B cell (primary cell): ENCODE measurements at regions not wholly inside any gene's neighbourhood (a gene's known extent, or its start where the extent isn't known, plus 50 kb on each side); places are given as distances from the start of the nearest gene placed in this dataset.

Experiments used
- ATAC-seq: fragments of 200-7000 bp; cut with Tn5 transposase; one replicate; pipeline ENCODE4 v1.10.0; 2021; ENCODE audit warnings: low read depth, mild to moderate bottlenecking, moderate number of reproducible peaks, moderate library complexity
- CTCF ChIA-PET: fragments of 350-600 bp; sonication (Branson Sonifier 250); formaldehyde crosslinking; loops from one replicate; lab custom pipeline; 2021; ENCODE audit warnings: antibody characterized with exemption, inconsistent platforms; lab: Charles Lee
- POLR2A ChIA-PET: fragments of 350-600 bp; sonication (Branson Sonifier 250); formaldehyde crosslinking; loops from one replicate; lab custom pipeline; 2021; ENCODE audit warnings: antibody characterized with exemption; lab: Charles Lee
- DNase-seq: peaks from one replicate; pipeline ENCODE4 v3.0.0; 2013
- H2AFZ ChIP-seq: 2 replicates; pipeline ENCODE4 v1.6.1; 2012; ENCODE audit warnings: mild to moderate bottlenecking, low read depth, low read length; ENCODE audit not compliant: insufficient read depth, poor library complexity, severe bottlenecking
- H3K27ac ChIP-seq, 2 donors: 1 replicate in 1 of 2; 2 replicates in 1 of 2; pipeline ENCODE4 v1.5.1; 2012 to 2013; ENCODE audit warnings: low read length in 2 of 2, mild to moderate bottlenecking in 2 of 2, moderate library complexity in 1 of 2
- H3K27me3 ChIP-seq, 4 experiments: fragments of 200-600 bp in 1 of 4; sonication (generic) in 1 of 4; replicated peaks in 1 of 4; 1 replicate in 2 of 4; 2 replicates in 2 of 4; pipeline versions ENCODE4 v1.6.1 to v1.7.0; 2013 to 2016; ENCODE audit warnings: low read length in 3 of 4, mild to moderate bottlenecking in 2 of 4, mixed read lengths in 1 of 4, moderate library complexity in 1 of 4; ENCODE audit not compliant: insufficient read depth in 4 of 4, control insufficient read depth in 3 of 4; ENCODE audit errors: control extremely low read depth in 1 of 4
- H3K36me3 ChIP-seq, 2 experiments: replicated peaks in 1 of 2; 1 replicate in 1 of 2; 2 replicates in 1 of 2; pipeline versions ENCODE4 v1.6.1 to v1.7.1; 2013; ENCODE audit warnings: low read length in 1 of 2; ENCODE audit not compliant: insufficient read depth in 2 of 2, control insufficient read depth in 1 of 2; ENCODE audit errors: control extremely low read depth in 1 of 2, extremely low read depth in 1 of 2
- H3K4me1 ChIP-seq, 2 donors: fragments of 200-600 bp in 1 of 2; sonication (generic) in 1 of 2; 1 replicate in 1 of 2; 2 replicates in 1 of 2; pipeline versions ENCODE4 v1.5.1 to v1.6.1; 2013 to 2017; ENCODE audit warnings: low read length in 2 of 2; ENCODE audit not compliant: control insufficient read depth in 2 of 2, insufficient read depth in 2 of 2
- H3K4me2 ChIP-seq: replicated peaks from 2 replicates; pipeline ENCODE3; 2012; ENCODE audit warnings: mild to moderate bottlenecking, low read depth, low read length; ENCODE audit not compliant: poor library complexity, severe bottlenecking
- H3K4me3 ChIP-seq, 5 experiments: fragments of 200-600 bp in 1 of 5; sonication (generic) in 1 of 5; 1 replicate in 3 of 5; 2 replicates in 2 of 5; pipeline versions ENCODE4 v1.5.1 to v1.7.0; 2011 to 2016; ENCODE audit warnings: low read length in 4 of 5, mild to moderate bottlenecking in 4 of 5, low read depth in 2 of 5, control low read depth in 1 of 5, moderate library complexity in 1 of 5; ENCODE audit not compliant: insufficient read depth in 1 of 5; ENCODE audit errors: control extremely low read depth in 1 of 5, extremely low read depth in 1 of 5
- H3K79me2 ChIP-seq: fragments of 200-600 bp; sonication (generic); one replicate; pipeline ENCODE4 v1.6.0; 2016; ENCODE audit warnings: low read length; ENCODE audit not compliant: control insufficient read depth, insufficient read depth
- H3K9ac ChIP-seq: fragments of 200-600 bp; sonication (generic); 2 replicates; pipeline ENCODE4 v1.6.1; 2017; ENCODE audit warnings: mild to moderate bottlenecking, low read length, moderate library complexity
- H3K9me3 ChIP-seq, 3 donors: one replicate each; pipeline versions ENCODE4 v1.6.1 to v1.7.1; 2013; ENCODE audit warnings: low read length in 2 of 3; ENCODE audit not compliant: control insufficient read depth in 2 of 3, insufficient read depth in 1 of 3; ENCODE audit errors: control extremely low read depth in 1 of 3
- H4K20me1 ChIP-seq: 2 replicates; pipeline ENCODE4 v1.6.0; 2012; ENCODE audit warnings: mild to moderate bottlenecking, low read length; ENCODE audit not compliant: insufficient read depth, control insufficient read depth, poor library complexity, severe bottlenecking
- H3K27ac Mint-ChIP-seq: one replicate; pipeline ENCODE4 v1.8.0; 2021; ENCODE audit warnings: mixed read lengths
- H3K27me3 Mint-ChIP-seq: one replicate; pipeline ENCODE4 v1.8.0; 2021; ENCODE audit warnings: mixed read lengths
- H3K4me1 Mint-ChIP-seq: one replicate; pipeline ENCODE4 v1.8.0; 2021; ENCODE audit warnings: mixed read lengths
- H3K4me3 Mint-ChIP-seq: one replicate; pipeline ENCODE4 v1.8.0; 2021; ENCODE audit warnings: mixed read lengths
- H3K9me3 Mint-ChIP-seq: one replicate; pipeline ENCODE4 v1.8.0; 2022; ENCODE audit warnings: mixed read lengths; ENCODE audit not compliant: insufficient read depth
- CTCF ChIP-seq: fragments of 200-600 bp; IDR thresholded peaks from one replicate; pipeline ENCODE4 v1.8.0; 2022; ENCODE audit warnings: antibody characterized with exemption, mild to moderate bottlenecking
- EZH2 ChIP-seq: IDR thresholded peaks from 2 replicates; pipeline ENCODE4 v1.6.1; 2012; ENCODE audit warnings: borderline replicate concordance, low read depth, mild to moderate bottlenecking, moderate library complexity, low read length; ENCODE audit not compliant: insufficient read depth, poor library complexity, severe bottlenecking
- WGBS: methylation state at CpG from one replicate; pipeline ENCODE4 v1.1.5; 2013; ENCODE audit warnings: missing lambda C conversion rate; ENCODE audit not compliant: insufficient coverage; 5-methylcytosine and 5-hydroxymethylcytosine counted together
- intact Hi-C: fragments of 100-400 bp; cut with micrococcal nuclease; formaldehyde crosslinking; loops from one replicate; pipeline ENCODE4 v1.10.0; 2022

- no peak overlapping the region for H3K4me3 ChIP-seq
- no peak overlapping the region for H2AFZ ChIP-seq
- Mint-ChIP-seq H3K9me3 (peaks cover 7% of the 10 kb centered on the region), H3K4me3 (no peak overlapping the region), H3K27ac (no peak overlapping the region), H3K27me3 (no peaks in the 10 kb centered on the region), H3K4me1 (no peaks in the 10 kb centered on the region)
- no peak overlapping the region for H3K27ac ChIP-seq
- ATAC-seq (no peak), DNase-seq (no peak)
- no peaks in the 10 kb centered on the region for H3K27me3 ChIP-seq
- H3K4me2 ChIP-seq: no peak overlapping the region
- WGBS: no CpG with 5 or more reads among the region's 1 CpG
- TF ChIP-seq EZH2 (no peak), CTCF (no peak)
- ChIA-PET POLR2A (no interaction called here), CTCF (no interaction called here)
- no peaks in the 10 kb centered on the region for H4K20me1 ChIP-seq
- no peaks in the 10 kb centered on the region for H3K79me2 ChIP-seq
- no peaks in the 10 kb centered on the region for H3K4me1 ChIP-seq
- intact Hi-C loops: no loop called here
- H3K36me3 ChIP-seq: no peaks in the 10 kb centered on the region
- peaks cover 2 to 7% (median 4%) of the 10 kb centered on the region in 3 donors for H3K9me3 ChIP-seq
- H3K9ac ChIP-seq: no peak overlapping the region
Measured at GRCh38 chr4:189261475-189261874, 679.2 kb upstream of the FRG1 start.

GRCh38 chr4:189265515-189265914 is 675.2 kb upstream of the FRG1 start:
- Histone ChIP-seq H3K79me2 (no peaks in the 10 kb centered on the region), H3K27ac (no peak overlapping the region), H3K9me3 (peaks cover 2 to 10% (median 4%) of the 10 kb centered on the region in 3 donors), H3K27me3 (no peaks in the 10 kb centered on the region), H4K20me1 (no peaks in the 10 kb centered on the region), H3K4me3 (no peak overlapping the region), H2AFZ (no peak overlapping the region), H3K4me1 (no peaks in the 10 kb centered on the region), H3K4me2 (no peak overlapping the region), H3K36me3 (no peaks in the 10 kb centered on the region), H3K9ac (no peak overlapping the region)
- ATAC-seq (no peak), DNase-seq (no peak)
- H3K4me3 Mint-ChIP-seq: no peak overlapping the region
- TF ChIP-seq CTCF (no peak), EZH2 (no peak)
- H3K9me3 Mint-ChIP-seq: peaks cover 11% of the 10 kb centered on the region
- no peak overlapping the region for H3K27ac Mint-ChIP-seq
- intact Hi-C loops: no loop called here
- ChIA-PET POLR2A (no interaction called here), CTCF (no interaction called here)
- H3K4me1 Mint-ChIP-seq: no peaks in the 10 kb centered on the region
- 81% methylated on average over 6 of the region's 7 CpGs for WGBS
- no peaks in the 10 kb centered on the region for H3K27me3 Mint-ChIP-seq
